SU-DHL-6 (cell line): ENCODE measurements at regions not wholly inside any gene's neighbourhood (a gene's known extent, or its start where the extent isn't known, plus 50 kb on each side); places are given as distances from the start of the nearest gene placed in this dataset.

ENCODE experiments used
- H2AFZ ChIP-seq: fragments of 200-600 bp; sonication (generic); 2 replicates; pipeline ENCODE4 v1.6.1; 2014; ENCODE audit warnings: low read depth, mild to moderate bottlenecking, moderate library complexity, mixed read lengths, antibody characterized with exemption, low read length; ENCODE audit not compliant: severe bottlenecking
- H3F3A ChIP-seq: fragments of 200-600 bp; shearing (Covaris generic); 2 replicates; pipeline ENCODE4 v1.6.0; 2016; ENCODE audit warnings: antibody characterized with exemption, mild to moderate bottlenecking; ENCODE audit not compliant: insufficient read depth
- H3K27ac ChIP-seq: fragments of 200-600 bp; sonication (generic); 2 replicates; pipeline ENCODE4 v1.5.1; 2016; ENCODE audit warnings: low read depth, mild to moderate bottlenecking, low read length, moderate library complexity, mixed read lengths
- H3K27me3 ChIP-seq: fragments of 200-600 bp; sonication (generic), shearing (Covaris generic); 2 replicates; pipeline ENCODE4 v1.6.0; 2014; ENCODE audit warnings: mild to moderate bottlenecking, low read length
- H3K36me3 ChIP-seq: fragments of 200-600 bp; sonication (generic); 2 replicates; pipeline ENCODE4 v1.6.1; 2014; ENCODE audit warnings: mild to moderate bottlenecking, low read length, mixed read lengths
- H3K4me2 ChIP-seq: fragments of 300-600, 200-600 bp; shearing (Covaris generic), sonication (generic); 2 replicates; pipeline ENCODE4 v1.6.0; 2014; ENCODE audit warnings: low read length, low read depth, mild to moderate bottlenecking; ENCODE audit not compliant: poor library complexity, severe bottlenecking
- H3K4me3 ChIP-seq: fragments of 200-600 bp; sonication (generic); 2 replicates; pipeline ENCODE4 v1.5.1; 2014; ENCODE audit warnings: antibody characterized with exemption, low read length, mild to moderate bottlenecking, mixed read lengths; ENCODE audit not compliant: insufficient read depth, poor library complexity, severe bottlenecking
- H3K79me2 ChIP-seq: fragments of 200-600 bp; sonication (generic); 2 replicates; pipeline ENCODE4 v1.6.1; 2014; ENCODE audit warnings: mild to moderate bottlenecking, low read length, moderate library complexity; ENCODE audit not compliant: insufficient read depth
- H3K9ac ChIP-seq: fragments of 200-600 bp; sonication (generic); 2 replicates; pipeline ENCODE4 v1.7.0; 2014; ENCODE audit warnings: mild to moderate bottlenecking, low read length
- H3K9me2 ChIP-seq: fragments of 200-600 bp; sonication (generic); replicated peaks from 2 replicates; pipeline ENCODE4 v1.6.1; 2014; ENCODE audit warnings: low read length; ENCODE audit not compliant: insufficient read depth
- H3K9me3 ChIP-seq: fragments of 200-600 bp; sonication (generic); 2 replicates; pipeline ENCODE4 v1.6.1; 2014; ENCODE audit warnings: low read length, mixed read lengths; ENCODE audit not compliant: insufficient read depth
- H4K20me1 ChIP-seq: fragments of 200-600 bp; sonication (generic); 2 replicates; pipeline ENCODE4 v1.6.1; 2014; ENCODE audit warnings: low read depth, mild to moderate bottlenecking, antibody characterized with exemption, low read length, moderate library complexity, mixed read lengths
- CTCF ChIP-seq: fragments of 200-600 bp; sonication (generic); IDR thresholded peaks from one replicate; pipeline ENCODE4 v1.5.1; 2017; ENCODE audit warnings: antibody characterized with exemption, mild to moderate bottlenecking, low read length, moderate library complexity; ENCODE audit not compliant: insufficient read depth, poor library complexity, severe bottlenecking
- EZH2phosphoT487 ChIP-seq: fragments of 200-600 bp; sonication (generic), shearing (Covaris generic); conservative IDR thresholded peaks from 2 replicates; pipeline ENCODE4 v1.6.1; 2018; ENCODE audit warnings: mild to moderate bottlenecking, antibody characterized with exemption, low read length, moderate library complexity, mixed read lengths

GRCh38 chr1:36734356-36734755 lies 251.6 kb upstream of the CSF3R start:
- H3K9me3 ChIP-seq = no peaks in the 10 kb centered on the region

GRCh38 chr1:36733748-36734147 lies 251.0 kb upstream of the CSF3R start:
- Histone ChIP-seq H3K9me3 (no peaks in the 10 kb centered on the region), H3K4me2 (no peak overlapping the region), H4K20me1 (no peaks in the 10 kb centered on the region), H3K27ac (no peak overlapping the region), H3K36me3 (no peaks in the 10 kb centered on the region), H3K9ac (no peak overlapping the region), H3K79me2 (no peaks in the 10 kb centered on the region), H3K4me3 (no peak overlapping the region), H2AFZ (no peak overlapping the region), H3K9me2 (no peaks in the 10 kb centered on the region), H3K27me3 (no peaks in the 10 kb centered on the region), H3F3A (no peaks in the 10 kb centered on the region)
- TF ChIP-seq CTCF = no peak
- no peak for TF ChIP-seq EZH2phosphoT487

More at GRCh38 chr1:36734356-36734755, 251.6 kb upstream of the CSF3R start:
- no peaks in the 10 kb centered on the region for H3K9me2 ChIP-seq
- H3K4me2 ChIP-seq = no peak overlapping the region
- H3F3A ChIP-seq = no peaks in the 10 kb centered on the region
- H3K27ac ChIP-seq = no peak overlapping the region
- H3K4me3 ChIP-seq = no peak overlapping the region
- H3K9ac ChIP-seq = no peak overlapping the region
- H2AFZ ChIP-seq = no peak overlapping the region
- no peaks in the 10 kb centered on the region for H3K36me3 ChIP-seq
- TF ChIP-seq EZH2phosphoT487 (no peak), CTCF (no peak)
- H4K20me1 ChIP-seq = no peaks in the 10 kb centered on the region
- no peaks in the 10 kb centered on the region for H3K79me2 ChIP-seq
- H3K27me3 ChIP-seq = no peaks in the 10 kb centered on the region

- Histone ChIP-seq H3K9me2 (no peaks in the 10 kb centered on the region), H3K9me3 (no peaks in the 10 kb centered on the region), H3K4me3 (no peak overlapping the region), H2AFZ (no peak overlapping the region), H3F3A (no peaks in the 10 kb centered on the region), H3K27ac (no peak overlapping the region), H3K27me3 (no peaks in the 10 kb centered on the region), H3K79me2 (no peaks in the 10 kb centered on the region), H4K20me1 (no peaks in the 10 kb centered on the region), H3K4me2 (no peak overlapping the region), H3K9ac (no peak overlapping the region), H3K36me3 (no peaks in the 10 kb centered on the region)
- no peak for TF ChIP-seq EZH2phosphoT487
- TF ChIP-seq CTCF = no peak
Observed at GRCh38 chr1:36732015-36732356, 249.3 kb upstream of the CSF3R start.
